Activated CD4-positive, alpha-beta T cell treated with anti-CD3 and anti-CD28 coated beads for 1 hour (primary cell): ENCODE measurements at regions not wholly inside any gene's neighbourhood (a gene's known extent, or its start where the extent isn't known, plus 50 kb on each side); places are given as distances from the start of the nearest gene placed in this dataset.

Experiments
- DNase-seq: peaks from one replicate; pipeline ENCODE4 v3.0.0-alpha.2; 2020

DNA sequence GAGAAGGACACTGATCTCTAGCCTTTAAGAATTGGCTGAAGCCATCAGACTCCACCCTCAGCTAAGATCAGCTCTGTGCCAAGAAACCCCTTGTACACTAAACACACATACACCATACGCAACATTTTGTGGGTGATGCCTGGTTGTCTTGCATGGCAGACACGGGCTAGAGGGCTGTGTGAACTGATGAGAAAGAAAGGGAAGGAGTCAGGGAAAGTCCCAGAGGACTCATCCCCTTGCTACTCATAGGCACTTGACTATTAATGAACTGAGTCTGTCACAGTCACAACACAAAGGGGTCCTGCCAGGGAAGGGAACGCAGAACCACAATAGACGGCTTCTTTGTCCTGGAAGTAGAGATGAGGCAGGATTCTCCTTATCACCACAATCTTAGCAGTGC, 80.8 kb downstream of the EMP1 start:
- no peak for DNase-seq

DNA sequence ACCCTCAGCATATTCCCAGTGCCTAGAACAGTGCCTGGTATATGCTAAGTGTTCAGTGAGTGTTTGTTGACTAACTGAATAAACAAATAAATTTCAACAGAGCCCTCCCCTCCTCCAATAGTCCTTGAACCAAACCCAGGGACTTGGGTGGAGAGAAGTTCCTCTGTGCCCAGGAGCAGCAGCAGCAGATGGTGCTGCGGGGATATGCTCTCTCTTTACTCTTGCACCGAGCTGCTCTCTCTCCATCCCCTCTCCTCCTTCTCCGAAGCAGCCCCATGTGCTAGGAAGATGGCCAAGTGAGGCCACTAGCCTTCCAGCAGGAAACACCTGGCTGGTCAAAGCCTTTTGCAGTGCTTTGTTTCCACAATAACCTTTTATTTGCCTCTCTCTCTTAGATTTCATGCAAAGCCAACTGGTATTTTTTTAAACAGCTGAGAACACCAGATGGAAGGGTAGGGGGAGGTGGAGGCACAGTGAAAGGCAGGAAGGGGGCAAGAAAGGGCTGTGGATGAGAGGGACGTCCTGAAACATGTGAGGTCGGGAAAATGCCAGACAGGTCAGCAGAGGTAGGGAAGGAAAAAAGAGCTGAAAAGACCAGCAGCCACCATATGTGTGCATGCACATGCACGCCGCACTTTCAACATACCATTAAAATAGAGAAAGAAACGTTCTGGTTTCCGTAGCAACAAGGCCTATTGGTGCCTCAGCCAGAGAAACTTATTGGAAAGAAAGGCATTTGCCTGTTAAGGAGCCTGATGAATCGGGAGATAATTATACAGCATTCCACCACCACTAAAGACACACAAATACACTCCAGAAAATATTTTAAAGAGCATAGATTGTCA, 78.9 kb downstream of the EMP1 start:
- DNase-seq, result no peak

DNA sequence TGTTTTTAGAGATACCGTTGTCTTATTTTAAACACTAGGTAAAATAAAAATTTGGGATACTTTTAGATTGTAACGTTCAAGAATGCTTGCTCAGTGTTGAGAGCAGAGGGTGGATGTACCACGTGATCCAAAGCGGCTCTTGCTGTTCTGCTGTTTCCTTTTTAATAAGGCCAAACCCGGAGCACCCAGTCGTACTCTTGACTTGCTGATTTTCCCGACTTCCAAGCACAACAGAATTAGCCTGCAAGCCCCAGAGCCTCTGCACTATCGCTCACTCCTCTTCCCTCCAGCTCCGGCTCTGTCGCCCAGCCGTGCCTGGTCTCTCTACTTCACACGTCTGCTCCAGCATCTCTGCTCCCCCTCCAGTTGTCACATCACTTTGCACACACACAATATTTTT, 77.3 kb downstream of the EMP1 start:
- DNase-seq, result no peak

DNA sequence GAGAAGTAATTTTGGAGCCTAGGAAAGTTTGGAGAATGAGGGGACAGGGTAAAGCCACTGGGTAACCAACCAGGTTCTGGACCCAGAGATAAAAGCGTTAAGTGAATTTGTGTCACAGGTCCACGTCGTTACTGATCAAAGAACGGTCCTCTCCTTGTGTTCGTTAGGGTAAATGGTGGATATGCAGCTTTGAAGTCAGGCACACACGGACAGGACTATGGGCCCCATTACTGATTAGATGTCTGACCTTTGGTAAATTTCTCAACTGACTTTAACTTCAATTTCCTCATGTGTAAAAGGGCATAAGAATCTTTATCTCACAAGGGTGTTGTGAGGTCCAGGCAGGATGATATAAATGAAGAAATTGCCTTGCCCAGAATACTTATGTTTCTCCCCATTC, 76.6 kb downstream of the EMP1 start:
- no peak for DNase-seq

DNA sequence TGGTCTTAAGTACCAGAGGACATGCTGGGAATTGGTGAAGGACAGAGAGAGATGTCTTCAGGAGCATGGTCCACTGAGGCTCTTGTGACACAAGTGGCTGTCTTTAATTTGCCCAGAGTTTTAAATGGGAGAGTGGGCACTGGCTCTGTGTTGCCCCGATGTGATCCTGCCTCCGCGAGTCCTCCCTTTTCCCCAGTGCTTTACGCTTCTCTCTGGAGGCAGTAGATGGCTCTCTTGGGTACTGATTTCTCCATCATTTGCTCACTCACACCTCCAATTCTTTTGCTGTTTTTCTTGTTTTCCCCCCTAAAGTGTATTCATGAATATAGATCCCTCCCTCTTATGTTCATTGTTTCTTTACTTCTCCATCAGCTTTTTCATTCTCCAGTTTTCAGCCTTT, 74.3 kb downstream of the EMP1 start:
- DNase-seq, result no peak
